ENCODE measurements at regions not wholly inside any gene's neighbourhood (a gene's known extent, or its start where the extent isn't known, plus 50 kb on each side); places are given as distances from the start of the nearest gene placed in this dataset.

- no peaks in the 10 kb centered on the region for H3K4me1 ChIP-seq
- DNase-seq = no peak
- TF ChIP-seq CTCF (IDR thresholded peaks at IDR 0.05) (no peak), POLR2A (IDR thresholded peaks at IDR 0.05) (no peak)
- no peaks in the 10 kb centered on the region for H3K9me3 ChIP-seq
- no peak overlapping the region for H3K27ac ChIP-seq
- no peaks in the 10 kb centered on the region for H3K36me3 ChIP-seq (ENCODE audit: low read depth, missing control alignments)
- intact Hi-C loops (cut with DNase I; ENCODE audit: low total_unique reads) = no loop called here
- H3K27me3 ChIP-seq = no peaks in the 10 kb centered on the region
- no peak overlapping the region for H3K4me3 ChIP-seq
These were observed 107.9 kb upstream of the EPB41L3 start for GRCh38 chr18:5651736-5652135.

GRCh38 chr18:5649439-5649838 is 105.6 kb upstream of the EPB41L3 start:
- H3K4me3 ChIP-seq = no peak overlapping the region
- intact Hi-C loops (cut with DNase I; ENCODE audit: low total_unique reads) = no loop called here
- no peak for DNase-seq
- H3K27me3 ChIP-seq = no peaks in the 10 kb centered on the region
- no peak for TF ChIP-seq POLR2A (IDR thresholded peaks at IDR 0.05)
- no peak for TF ChIP-seq CTCF (IDR thresholded peaks at IDR 0.05)
- H3K9me3 ChIP-seq = no peaks in the 10 kb centered on the region
- H3K4me1 ChIP-seq = no peaks in the 10 kb centered on the region
- no peak overlapping the region for H3K27ac ChIP-seq
- no peaks in the 10 kb centered on the region for H3K36me3 ChIP-seq (ENCODE audit: low read depth, missing control alignments)
- 91 to 92% methylated on average over 8 of the region's 8 CpGs for WGBS, 2 donors

- H3K4me1 ChIP-seq = no peaks in the 10 kb centered on the region
These were observed 102.9 kb upstream of the EPB41L3 start for GRCh38 chr18:5646739-5647138.

GRCh38 chr18:5643288-5643687 is 99.5 kb upstream of the EPB41L3 start:
- H3K4me3 ChIP-seq = no peak overlapping the region
- H3K9me3 ChIP-seq = no peaks in the 10 kb centered on the region
- WGBS, 2 donors = 86 to 90% methylated on average over 7 of the region's 7 CpGs
- no peak overlapping the region for H3K27ac ChIP-seq
- H3K27me3 ChIP-seq = no peaks in the 10 kb centered on the region
- H3K4me1 ChIP-seq = no peaks in the 10 kb centered on the region
- no peak for DNase-seq
- H3K36me3 ChIP-seq (ENCODE audit: low read depth, missing control alignments) = no peaks in the 10 kb centered on the region
- intact Hi-C loops (cut with DNase I; ENCODE audit: low total_unique reads) = no loop called here
- TF ChIP-seq CTCF (IDR thresholded peaks at IDR 0.05) (no peak), POLR2A (IDR thresholded peaks at IDR 0.05) (no peak)

More at GRCh38 chr18:5646739-5647138, 102.9 kb upstream of the EPB41L3 start:
- intact Hi-C loops (cut with DNase I; ENCODE audit: low total_unique reads) = no loop called here
- no peak for DNase-seq
- Histone ChIP-seq H3K9me3 (no peaks in the 10 kb centered on the region), H3K27me3 (no peaks in the 10 kb centered on the region), H3K27ac (no peak overlapping the region), H3K4me3 (no peak overlapping the region), H3K36me3 (ENCODE audit: low read depth, missing control alignments) (no peaks in the 10 kb centered on the region)
- WGBS, 2 donors = 49 to 79% methylated on average over 3 of the region's 3 CpGs
- TF ChIP-seq CTCF (IDR thresholded peaks at IDR 0.05) = no peak
- TF ChIP-seq POLR2A (IDR thresholded peaks at IDR 0.05) = no peak

GRCh38 chr18:5640939-5641338 is 97.1 kb upstream of the EPB41L3 start:
- no peaks in the 10 kb centered on the region for H3K36me3 ChIP-seq (ENCODE audit: low read depth, missing control alignments)
- no peak overlapping the region for H3K27ac ChIP-seq
- no peak overlapping the region for H3K4me3 ChIP-seq
- H3K4me1 ChIP-seq = no peaks in the 10 kb centered on the region
- TF ChIP-seq CTCF (IDR thresholded peaks at IDR 0.05) (no peak), POLR2A (IDR thresholded peaks at IDR 0.05) (no peak)
- intact Hi-C loops (cut with DNase I; ENCODE audit: low total_unique reads) = no loop called here
- DNase-seq = no peak
- H3K27me3 ChIP-seq = no peaks in the 10 kb centered on the region
- H3K9me3 ChIP-seq = no peaks in the 10 kb centered on the region
- WGBS, 2 donors = 72 to 77% methylated on average over 12 of the region's 12 CpGs
